ENCODE measurements at regions not wholly inside any gene's neighbourhood (a gene's known extent, or its start where the extent isn't known, plus 50 kb on each side); places are given as distances from the start of the nearest gene placed in this dataset.
"Not testable (repeated sequence)": the region's sequence is repeated elsewhere in the genome, so short reads cannot be mapped to it uniquely, and the experiment has no call there.

DNA sequence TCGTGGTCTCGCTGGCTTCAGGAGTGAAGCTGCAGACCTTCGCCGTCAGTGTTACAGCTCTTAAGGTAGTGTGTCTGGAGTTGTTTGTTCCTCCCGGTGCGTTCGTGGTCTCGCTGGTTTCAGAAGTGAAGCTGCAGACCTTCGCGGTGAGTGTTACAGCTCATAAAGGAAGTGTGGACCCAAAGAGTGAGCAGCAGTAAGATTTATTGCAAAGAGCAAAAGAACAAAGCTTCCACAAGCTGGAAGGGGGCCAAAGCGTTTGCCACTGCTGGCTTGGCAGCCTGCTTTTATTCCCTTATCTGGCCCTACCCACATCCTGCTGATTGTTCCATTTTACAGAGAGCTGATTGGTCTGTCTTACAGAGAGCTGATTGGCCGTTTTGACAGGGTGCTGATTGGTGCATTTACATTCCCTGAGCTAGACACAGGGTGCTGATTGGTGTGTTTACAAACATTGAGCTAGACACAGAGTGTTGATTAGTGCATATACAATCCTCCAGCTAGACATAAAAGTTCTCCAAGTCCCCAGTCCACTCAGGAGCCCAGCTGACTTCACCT is 1256.0 kb downstream of the STIM2 start:
- DNase-seq = not testable (repeated sequence)

DNA sequence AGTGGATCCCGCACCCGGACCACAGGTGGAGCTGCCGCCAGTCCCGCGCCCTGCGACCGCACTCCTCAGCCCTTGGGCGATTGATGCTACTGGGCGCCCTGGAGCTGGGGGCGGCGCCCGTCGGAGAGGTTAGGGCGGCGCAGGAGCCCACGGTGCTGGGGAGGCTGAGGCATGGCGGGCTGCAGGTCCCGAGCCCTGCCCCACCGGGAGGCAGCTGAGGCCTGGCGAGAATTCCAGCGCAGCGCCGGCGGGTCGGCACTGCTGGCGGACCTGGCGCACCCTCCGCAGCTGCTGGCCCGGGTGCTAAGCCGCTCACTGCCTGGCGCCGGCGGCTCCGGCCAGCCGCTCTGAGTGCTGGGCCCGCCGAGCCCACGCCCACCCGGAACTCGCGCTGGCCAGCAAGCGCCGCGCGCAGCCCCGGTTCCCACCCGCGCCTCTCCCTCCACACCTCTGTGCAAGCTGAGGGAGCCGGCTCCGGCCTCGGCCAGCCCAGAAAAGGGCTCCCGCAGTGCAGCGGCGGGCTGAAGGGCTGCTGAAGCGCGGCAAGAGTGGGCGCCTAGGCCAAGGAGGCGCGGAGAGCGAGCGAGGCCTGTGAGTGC is 1256.5 kb downstream of the STIM2 start:
- no peak for DNase-seq

DNA sequence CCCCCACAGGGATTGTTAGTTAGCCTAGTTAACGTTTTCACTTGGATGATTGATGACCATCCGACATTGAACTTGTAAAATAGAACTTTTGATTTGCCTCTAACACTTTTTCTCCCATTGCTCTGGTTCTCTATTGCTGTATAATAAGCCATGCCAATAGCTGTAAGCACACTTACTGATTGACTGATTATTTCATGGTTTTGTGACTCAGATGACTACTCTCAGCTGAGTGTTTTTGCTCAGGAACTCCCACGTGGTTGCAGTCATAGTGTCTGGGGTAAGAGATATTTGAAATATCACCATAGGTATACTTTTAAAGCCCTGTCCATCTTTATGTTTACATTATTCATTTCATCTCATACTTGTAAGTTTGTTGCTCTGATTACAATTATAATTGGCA is 1285.5 kb downstream of the STIM2 start:
- DNase-seq = no peak

DNA sequence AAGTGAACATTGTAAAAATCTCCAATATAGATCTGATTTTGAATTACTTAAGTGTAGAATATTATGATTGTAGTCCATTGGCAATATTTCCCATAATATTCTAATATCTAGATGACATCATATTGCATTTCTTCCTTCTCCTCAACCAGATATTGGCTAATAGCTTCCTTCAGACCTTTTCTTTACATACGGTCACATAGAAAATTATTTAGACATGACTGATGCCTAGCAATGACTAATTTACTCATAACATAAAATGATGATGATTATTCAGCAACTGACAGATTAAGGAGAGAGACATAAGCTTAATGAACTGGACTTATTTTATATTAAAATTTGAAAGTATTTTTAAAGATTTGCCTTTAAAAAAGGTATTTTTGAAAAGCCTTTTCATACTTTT is 1287.6 kb downstream of the STIM2 start:
- DNase-seq = no peak

DNA sequence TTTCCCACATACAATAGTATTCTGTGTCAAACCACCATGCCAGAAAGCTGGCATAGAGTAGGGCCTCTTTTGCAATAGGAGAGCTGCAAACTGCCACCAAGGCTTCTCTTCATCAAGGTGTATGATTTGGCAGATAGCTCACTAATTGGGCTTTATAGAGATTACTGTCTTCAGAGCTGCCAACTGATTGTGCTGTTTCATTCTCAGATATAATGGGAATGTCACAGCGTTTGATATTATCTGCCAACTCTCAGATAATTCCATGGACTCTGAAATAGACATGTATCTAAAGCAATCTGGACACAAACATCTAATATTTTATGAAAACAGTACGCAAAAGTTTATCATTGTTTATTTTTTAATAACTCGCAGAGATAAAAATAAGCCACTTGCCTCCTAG is 1289.1 kb downstream of the STIM2 start:
- no peak for DNase-seq

DNA sequence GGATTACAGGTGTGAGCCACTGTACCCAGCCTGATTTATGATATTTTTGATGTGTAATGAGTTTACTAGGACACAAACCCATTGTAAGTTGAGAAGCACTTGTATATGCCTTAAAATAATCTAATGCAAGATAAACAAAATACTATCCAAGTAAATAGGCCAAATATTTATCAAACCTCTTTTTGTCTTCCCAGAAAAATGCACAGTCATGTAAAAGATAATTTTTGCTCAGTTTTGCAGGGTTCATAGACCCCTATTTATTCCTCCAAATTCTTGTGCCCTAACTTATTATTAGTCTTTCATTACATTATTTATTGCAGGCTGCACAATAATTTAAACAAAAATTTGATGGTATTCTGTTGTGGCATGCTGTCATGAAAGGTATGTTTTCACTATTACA is 1290.7 kb downstream of the STIM2 start:
- no peak for DNase-seq

DNA sequence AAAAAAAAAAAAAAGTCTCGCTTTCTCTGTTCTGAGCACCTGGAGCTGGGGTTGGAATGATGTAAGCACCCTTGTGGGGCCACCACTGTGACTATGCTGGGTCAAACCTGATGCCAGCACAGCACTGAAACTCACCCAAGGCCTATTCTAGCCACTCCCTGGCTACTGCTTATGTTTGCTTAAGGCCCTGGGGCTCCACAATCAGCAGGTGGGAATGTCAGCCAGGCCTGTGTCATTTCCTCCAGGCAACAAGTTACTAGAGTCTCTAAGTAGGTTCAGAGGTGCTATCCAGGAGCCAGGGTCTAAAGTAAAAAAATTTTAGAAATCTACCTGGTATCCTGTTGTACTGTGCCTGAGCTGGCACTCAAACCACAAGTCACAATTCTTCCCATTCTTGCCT is 1306.8 kb downstream of the STIM2 start:
- DNase-seq = no peak

DNA sequence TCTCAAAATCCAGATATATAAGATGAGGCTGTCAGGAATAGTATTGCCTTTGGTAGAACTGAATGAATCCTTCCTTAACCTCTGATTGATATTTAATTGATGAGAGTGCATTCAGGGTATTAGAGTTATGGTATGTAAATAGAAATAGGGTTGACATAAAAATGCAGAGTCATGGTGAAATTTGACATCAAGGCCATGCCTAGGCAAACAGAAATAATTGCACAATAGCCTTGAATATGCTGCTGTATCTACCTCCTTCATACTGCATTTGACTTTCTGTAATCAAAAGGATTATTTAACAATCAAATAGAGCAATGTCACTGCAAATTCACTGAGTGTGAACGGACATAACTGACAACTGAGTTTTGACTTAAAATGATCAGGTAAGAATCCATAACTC is 1316.3 kb downstream of the STIM2 start:
- no peak for DNase-seq

DNA sequence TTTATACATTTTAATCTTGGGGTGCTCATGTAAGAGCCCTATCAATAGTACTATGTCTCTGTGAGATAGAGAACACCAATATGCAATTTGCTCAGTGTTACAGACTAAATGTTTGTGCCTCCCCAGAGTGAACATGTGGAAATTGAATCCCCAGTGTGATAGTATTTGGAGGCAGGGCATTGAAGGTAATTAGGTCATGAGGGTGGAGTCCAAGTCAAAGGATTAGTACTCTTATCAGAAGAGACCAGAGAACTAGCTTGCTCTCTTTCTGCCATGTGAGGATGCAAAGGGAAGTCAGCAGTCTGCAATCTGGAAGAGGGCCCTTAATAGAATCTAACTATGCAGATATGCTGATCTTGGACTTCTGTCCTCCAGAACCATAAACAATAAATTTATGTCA is 1317.0 kb downstream of the STIM2 start:
- DNase-seq = no peak

DNA sequence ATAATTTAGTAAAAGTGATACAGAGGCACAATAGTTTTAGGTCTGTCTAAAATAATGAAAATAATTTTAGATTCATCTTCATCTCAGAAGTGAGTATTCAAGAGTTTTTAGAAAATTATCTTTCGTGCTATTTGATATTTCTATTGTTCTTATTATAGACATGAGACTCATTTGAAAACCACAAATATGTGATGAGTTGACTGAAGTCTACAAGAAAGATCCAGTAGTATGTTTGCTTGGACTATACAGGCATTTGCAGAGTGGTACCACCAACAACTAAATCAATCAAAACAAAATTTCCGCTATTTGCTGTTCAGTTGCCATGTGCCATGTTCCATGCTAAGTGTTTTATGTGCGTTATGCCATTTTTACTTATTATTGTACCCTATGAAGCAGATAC is 1318.5 kb downstream of the STIM2 start:
- no peak for DNase-seq

DNA sequence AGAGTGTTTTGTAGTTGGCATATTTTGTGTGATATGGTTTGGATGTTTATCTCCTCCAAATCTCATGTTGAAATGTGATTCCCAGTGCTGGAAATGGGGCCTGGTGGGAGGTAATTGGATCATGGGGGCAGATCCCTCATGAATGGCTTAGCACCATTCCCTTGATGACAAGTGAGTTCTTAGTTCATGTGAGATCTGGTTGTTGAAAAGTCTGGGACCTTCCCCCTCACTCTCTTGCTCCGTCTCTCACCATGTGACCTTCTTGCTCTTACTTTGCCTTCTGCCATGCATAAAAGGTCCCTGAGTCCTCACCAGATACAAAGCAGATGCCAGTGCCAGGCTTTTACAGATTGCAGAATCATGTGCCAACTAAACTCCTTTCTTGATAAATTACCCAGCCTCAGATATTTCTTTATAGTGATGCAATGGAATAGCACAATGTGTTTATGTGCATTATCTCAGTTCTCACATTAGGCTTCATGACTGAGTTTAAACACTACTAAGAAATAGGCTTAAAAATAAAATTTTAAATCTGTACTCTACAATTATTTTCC is 1348.8 kb downstream of the STIM2 start:
- DNase-seq = no peak

DNA sequence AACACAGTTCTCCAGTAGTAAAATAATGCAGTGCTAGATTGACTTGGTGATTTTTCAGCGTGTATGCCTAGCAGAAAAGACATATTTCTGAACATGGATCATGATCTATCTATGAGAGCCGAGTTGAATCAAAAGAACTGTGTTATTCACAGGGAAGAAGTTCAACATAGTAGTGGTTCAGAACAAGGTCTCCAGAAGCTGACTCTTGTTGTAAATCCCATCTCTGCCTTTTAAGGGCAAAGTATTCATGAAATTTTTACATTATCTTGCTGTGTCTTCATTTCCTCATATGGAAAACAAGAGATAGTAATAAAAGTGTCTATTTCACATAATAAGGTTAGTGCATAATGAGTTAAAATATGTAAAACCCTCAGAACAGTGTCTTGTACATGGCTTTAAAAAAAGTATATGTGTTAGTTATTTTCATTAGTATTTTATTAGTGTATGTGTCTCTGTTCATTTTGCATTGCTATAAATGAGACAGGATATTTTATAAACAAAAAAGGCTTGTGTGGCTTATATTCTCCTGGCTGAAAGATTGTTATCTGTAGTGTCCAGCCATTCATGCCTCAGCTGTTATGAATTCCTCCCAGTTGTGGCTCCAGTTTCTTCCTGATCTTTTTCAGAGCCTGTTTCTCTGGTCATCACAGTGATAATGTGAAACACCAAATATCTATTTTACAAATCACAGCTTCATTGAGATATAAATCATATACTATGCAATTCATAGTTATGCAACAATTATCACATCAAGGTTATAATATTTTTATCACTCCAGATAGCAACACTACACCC is 1351.2 kb downstream of the STIM2 start:
- no peak for DNase-seq

DNA sequence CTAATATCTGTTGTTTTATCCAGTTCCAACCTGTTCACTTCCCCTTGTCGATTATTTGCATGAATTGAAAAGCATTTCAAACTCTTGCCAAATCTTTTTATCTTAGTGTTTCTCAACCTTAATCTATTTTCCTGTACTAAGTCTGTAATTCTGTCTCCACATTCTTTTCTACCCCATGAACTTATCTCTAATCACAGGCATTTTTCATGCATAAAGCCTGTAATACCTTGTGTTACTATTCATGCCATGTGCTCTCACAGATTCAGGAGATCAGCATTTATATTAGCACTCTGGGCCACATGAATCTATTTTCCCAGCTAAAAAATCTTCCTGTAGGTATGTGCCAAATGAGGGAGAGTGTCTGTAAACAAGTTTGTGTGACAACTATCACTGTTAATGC is 1360.9 kb downstream of the STIM2 start:
- DNase-seq = no peak

DNA sequence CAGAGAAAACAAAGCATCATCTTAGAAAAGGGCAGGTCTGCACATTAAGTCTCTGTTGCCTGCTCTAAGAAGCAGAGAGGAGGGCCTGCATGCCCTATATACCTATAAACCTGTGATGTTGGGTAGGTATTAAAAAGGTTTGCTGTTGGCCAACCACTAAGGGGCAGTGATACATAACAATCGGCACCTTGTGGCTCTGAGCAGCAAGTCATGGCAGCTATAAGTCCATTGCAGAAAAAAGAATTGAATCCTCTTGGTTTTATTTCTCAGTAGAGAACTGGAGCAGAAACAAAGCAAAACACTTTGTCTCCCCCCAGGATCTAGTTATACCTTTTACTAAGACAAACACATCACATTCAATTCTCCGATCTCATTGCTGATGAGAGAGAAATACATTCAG is 1364.4 kb downstream of the STIM2 start:
- DNase-seq = no peak

DNA sequence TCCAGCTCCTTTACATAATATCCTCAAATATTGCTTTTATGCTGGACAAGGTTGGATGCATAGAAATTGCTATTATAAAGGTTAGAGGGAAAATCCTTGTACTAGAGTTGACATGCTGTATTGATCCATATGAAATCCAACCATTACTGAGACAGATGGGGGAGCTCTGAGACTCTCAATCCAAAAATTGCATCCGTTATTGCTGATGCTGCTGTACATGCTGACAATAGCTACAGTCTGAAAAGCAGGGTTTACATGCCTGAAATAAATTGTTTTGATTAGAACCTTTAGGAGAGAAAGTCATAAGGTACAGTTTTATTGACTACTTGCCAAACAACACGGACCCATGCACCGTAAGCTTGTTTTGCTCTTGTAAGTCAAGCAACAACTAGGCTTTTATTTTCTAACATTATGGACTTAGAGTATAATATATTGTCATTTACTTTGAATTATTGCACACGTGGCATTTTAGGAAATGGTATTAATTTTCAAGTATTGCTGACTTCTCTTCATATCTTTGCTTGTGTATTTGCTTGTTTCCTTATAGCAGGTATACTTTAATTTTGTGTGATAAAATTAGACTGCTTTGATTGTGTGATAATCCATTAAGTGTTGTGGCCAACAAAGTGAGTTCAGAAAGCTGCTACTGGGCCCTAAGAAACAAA is 1365.2 kb downstream of the STIM2 start:
- DNase-seq = no peak

DNA sequence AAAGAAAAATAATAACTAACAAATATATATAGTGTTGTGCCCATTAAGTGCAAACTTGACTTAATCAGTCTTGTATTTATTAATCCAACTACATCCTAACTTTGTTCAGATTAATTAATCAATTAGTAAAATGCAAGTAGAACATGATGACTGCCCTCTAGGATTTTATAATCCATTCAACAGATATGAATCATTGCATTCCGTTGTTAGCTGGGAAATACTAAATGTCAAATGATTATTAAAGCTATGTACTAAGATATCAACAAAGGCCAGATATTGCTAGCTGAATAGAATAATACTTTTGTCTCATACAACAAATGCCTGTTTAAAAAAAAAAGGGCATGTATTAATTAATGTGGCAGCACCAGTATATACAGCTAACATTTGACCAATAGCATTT is 1366.3 kb downstream of the STIM2 start:
- no peak for DNase-seq

DNA sequence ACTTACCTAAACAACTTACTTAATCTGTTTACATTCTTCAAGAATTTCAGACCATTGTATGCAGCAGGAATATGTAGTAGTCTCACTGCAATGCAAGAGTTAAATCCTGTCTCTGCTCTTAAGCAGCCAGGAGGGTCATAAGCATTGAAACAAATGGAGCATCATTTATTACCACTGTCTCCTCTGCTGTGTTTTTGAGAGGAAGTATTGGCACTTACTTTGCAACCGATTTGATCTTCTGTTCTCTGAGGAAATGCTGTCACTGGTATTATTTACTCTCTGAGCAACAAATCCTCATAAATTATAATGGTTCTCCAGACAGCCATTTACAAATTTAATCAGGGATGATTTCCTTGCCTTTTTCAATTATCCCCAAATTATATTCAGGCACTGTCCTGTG is 1367.1 kb downstream of the STIM2 start:
- DNase-seq = no peak

DNA sequence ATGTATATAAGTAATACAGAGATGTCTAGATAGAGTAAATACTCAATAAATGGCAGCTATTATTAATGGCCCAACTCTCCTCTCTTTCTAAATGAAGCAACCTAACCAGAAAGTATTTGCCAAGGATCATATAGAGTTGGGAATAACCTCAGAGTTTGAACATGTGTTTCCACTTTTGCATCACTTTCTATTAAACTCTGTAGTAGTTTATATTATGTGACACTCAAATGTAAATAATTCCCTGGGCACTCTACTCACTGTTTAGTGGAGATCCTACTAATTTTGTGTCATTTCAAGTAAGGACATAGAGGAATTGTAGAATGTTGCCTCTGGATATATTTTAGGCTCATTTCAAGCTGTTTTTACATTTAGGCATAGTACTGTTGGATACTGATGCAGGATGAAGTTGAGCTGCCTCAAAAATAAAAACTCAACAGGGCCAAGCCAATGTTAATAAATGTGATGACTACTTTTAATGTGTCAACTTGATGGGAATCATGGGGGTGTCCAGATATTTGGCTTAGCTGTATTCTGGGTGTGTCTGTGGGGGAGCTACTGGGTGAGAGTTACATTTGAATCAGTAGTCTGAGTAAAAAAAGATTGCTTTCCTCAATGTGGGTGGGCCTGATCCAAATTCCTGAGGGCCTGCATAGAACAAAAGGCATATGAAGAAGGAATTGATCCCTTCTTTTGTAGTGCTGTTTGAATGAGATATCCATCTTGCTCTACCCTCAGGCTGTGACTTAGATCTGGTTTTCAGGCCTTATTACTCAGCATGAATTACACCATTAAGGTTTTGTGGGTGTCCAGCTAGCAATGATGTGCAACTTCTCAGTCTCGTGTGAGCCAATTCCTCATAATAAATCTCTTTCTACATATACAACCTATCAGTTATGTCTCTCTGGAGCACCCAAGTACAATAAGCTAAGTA is 1368.2 kb downstream of the STIM2 start:
- DNase-seq = no peak

DNA sequence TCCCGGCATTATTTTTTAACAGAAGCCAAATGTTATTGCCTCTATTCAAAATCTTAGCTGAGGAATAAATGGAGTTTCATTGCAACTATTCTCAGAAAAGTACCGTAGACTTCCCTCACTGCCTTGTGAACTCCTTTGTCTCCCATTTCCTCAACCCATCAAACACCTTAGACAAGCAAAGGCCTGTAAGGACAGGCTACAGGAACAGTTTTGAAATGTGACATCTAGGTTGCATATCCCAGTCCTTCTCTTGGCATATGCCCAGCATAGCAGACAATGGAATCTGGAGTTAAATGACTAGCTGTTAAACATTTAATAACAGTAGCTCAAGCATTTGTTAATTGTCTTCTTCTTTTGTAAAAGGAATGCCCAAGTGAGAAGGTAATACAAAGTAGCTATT is 1371.7 kb downstream of the STIM2 start:
- DNase-seq = no peak

DNA sequence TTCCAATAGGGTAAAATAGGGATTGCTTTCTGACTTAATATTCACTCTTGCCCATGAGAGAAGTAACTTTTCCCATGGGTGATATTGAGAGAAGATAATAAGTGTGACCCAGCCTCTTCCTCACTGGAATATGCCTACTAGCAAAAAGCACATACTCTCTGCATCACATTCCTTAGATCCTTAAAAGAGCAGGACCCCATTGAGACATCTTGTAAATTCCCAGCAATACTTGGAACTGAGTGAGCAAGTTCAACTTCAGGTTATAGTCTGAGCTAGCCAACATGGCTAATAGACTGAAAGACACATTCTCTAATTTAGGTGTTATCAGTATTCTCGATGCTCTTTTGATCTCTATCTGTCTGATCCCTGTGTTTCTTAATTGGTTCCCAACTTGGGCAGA is 1372.3 kb downstream of the STIM2 start:
- no peak for DNase-seq

DNA sequence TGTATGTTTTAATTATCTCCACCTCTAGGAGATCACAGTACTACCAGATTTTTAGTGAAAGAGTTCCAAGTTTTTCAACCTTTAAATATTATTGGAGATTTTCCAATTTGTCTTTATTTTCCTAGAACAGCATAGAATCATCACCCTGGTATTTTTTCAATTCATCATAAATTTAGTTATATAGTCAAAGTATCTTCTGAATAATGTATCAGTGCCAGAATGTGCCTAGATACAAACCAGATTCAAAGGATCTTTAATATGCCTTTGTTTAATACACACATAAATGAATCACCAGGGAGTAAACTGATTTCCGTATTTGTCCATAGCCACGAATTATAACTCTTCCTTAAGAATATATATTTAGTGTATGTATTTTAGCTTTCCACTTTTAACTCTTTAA is 1373.1 kb downstream of the STIM2 start:
- DNase-seq = no peak

DNA sequence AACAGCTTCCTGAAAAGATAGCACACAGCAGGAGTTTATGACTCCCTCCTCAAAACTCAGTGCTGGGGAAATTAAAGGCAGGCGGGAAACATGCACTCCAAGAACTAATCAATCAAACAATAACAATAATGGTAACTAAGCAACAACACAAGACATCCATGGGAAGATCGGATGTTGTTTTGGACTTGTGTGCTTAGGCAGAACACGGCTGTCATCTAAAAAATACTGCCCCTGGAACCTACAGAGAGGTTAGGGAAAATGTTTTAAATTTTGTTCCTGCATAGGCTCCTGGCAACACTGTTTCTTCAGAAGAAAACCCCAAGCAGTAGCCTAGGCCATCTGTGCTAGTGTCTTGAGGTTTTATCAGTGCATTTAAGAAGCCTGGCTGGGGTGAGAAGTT is 1378.2 kb downstream of the STIM2 start:
- DNase-seq = no peak

DNA sequence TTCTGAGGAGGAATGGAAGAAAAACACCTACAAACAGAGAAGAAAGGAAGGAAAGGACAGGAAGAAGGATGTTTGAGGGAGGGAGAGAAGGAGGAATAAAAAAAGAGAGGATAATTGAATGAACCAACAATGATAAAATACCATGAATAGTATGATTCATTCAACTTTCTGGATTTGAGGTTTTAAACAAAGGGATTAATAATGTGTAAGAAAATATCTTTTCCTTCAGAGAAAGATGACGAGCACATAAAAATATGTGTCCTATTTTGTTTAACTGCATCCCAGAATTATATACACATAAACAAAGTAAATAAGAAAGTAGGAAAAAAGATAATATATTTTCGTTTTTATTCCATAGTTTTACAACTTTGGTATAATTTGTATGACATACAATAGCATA is 1380.4 kb downstream of the STIM2 start:
- no peak for DNase-seq
